ENCODE measurements at regions not wholly inside any gene's neighbourhood (a gene's known extent, or its start where the extent isn't known, plus 50 kb on each side); places are given as distances from the start of the nearest gene placed in this dataset.
"Not testable (repeated sequence)": the region's sequence is repeated elsewhere in the genome, so short reads cannot be mapped to it uniquely, and the experiment has no call there.

DNA sequence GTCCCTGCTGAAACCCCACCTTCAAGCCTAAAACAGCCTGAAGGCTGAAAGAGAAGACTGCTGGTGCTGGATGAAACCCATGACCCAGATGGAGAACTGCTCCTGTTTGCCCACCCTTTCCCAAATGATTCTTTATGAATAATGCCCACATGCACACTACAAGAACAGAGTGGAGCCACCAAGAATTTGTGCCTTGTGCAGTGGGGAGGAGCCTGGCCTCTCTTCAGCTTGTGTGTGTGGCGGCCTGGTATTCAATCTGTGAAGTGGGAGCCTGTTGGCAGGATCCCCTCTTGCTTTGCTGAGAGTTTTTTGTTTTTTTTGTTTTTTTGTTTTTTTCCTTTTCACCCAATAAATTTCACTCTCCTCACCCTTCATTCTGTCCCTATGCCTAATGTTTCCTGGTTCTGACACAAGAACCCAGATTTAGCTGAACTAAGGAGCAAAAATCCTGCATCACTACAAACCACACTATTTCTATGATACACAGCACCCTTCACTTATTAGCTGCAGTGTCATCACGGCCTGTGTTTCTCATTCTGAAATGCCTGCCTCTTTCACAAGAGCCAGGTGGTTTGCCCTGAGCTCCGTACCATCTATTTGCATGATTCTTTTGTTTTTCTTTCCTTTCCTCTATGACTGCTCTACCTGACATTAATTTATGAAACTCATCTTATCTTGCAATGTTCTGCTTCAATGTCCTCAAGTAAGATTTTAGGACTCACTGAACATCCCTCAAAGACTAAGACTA, 585.5 kb upstream of the ATXN7L3B start:
- DNase-seq (ENCODE audit: low spot score) = no peak

- no peak for DNase-seq (ENCODE audit: low spot score)
Measured at GRCh38 chr12:73964641-73965040, 573.0 kb upstream of the ATXN7L3B start.

GRCh38 chr12:73973486-73973885, 564.1 kb upstream of the ATXN7L3B start:
- no peak for DNase-seq (ENCODE audit: low spot score)

DNA sequence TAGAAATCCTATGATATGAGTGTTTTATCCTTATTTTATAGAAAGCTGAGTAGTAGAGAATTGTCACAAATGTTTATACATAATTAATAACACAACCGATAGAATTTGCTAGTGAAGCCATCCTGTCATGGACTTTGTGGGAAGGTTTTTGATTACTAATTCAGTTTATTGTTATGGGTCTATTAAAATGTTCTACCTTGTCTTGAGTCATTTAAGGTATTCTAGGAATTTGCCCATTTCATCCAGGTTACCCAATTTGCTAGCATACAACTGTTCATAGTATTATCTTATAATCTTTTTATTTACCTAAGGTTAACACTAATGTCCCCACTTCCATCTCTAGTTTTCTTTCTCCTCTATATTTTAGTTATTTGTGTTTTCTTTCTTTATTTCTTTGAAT, 553.1 kb upstream of the ATXN7L3B start:
- no peak for DNase-seq (ENCODE audit: low spot score)

DNA sequence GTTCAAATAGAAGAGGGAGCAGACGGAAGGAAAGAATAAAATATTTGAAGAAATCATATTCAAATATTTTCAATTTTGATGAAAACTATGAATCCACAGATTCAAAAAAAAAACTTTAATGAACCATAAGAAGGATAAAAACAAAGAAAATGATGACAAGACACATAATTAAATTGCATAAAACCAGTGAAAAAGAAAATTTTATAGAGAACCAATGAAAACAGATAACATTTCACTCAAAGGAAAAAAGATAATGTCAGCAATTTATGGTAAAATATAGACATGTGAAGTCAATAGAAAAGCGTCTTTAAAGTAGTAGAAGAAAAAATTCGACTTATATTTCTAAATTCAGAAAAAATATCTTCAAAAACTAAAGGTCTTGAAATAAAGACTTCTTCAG, 546.5 kb upstream of the ATXN7L3B start:
- no peak for DNase-seq (ENCODE audit: low spot score)

DNA sequence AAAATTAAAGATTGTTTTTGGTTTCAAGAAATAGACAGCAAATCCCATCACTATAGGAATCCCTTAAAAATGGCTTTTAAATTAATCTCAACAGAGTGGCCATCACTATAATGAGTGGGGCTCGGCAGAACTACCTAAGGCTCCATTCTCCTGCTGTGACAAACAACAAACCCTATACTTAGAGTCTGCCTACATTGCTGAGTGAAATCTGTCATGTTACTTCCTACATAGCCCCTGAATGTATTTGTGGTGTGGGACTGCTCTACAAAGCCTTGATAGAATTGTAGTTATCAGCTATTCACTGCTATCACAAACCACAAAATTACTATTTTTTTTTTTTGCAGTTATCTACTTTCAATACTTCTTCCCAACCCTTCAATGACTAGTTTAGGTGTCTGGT, 538.7 kb upstream of the ATXN7L3B start:
- no peak for DNase-seq (ENCODE audit: low spot score)

- no peak for DNase-seq (ENCODE audit: low spot score)
Measured at GRCh38 chr12:74015118-74015517, 522.5 kb upstream of the ATXN7L3B start.

DNA sequence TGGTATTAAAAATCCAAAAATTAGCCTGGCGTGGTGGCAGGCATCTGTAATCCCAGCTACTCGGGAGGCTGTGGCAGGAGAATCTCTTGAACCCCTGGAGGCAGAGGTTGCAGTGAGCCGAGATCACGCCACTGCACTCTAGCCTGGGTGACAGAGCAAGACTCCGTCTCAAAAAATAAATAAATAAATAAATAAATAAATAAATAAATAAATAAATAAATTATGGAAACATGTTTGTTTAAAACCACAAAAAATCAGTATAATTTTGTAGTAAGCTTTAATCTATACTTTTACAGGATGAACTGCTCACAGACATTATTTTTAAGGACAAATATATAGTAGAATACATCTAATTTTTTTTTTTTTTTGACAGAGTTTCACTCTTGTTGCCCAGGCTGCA, 521.3 kb upstream of the ATXN7L3B start:
- DNase-seq (ENCODE audit: low spot score) = not testable (repeated sequence)

- no peak for DNase-seq (ENCODE audit: low spot score)
Measured at GRCh38 chr12:74018849-74019248, 518.8 kb upstream of the ATXN7L3B start.

DNA sequence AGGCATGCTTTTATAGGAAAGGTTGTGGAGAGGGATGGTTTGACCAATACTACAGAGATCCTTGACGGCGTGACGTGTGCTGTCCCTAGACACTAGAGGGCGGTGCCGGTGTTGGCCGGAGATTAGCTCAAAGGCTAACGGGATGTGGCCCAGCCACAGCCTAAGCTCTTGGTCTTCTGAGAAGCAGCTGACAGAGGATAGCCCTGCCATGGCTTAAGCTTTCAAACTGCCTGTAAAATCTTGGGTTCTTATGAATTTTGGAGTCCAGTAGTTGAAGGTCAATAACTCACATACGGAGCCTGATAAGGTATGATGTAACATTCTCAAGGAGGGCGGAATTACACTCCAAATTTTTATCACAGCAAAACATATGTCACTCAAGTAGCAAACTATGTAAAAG, 515.7 kb upstream of the ATXN7L3B start:
- DNase-seq (ENCODE audit: low spot score) = peak; percentile 54

- DNase-seq (ENCODE audit: low spot score) = no peak
Measured at GRCh38 chr12:74031045-74031444, 506.6 kb upstream of the ATXN7L3B start.

GRCh38 chr12:74033531-74033930, 504.1 kb upstream of the ATXN7L3B start:
- no peak for DNase-seq (ENCODE audit: low spot score)

- not testable (repeated sequence) for DNase-seq (ENCODE audit: low spot score)
Measured at GRCh38 chr12:74039138-74039537, 498.5 kb upstream of the ATXN7L3B start.

DNA sequence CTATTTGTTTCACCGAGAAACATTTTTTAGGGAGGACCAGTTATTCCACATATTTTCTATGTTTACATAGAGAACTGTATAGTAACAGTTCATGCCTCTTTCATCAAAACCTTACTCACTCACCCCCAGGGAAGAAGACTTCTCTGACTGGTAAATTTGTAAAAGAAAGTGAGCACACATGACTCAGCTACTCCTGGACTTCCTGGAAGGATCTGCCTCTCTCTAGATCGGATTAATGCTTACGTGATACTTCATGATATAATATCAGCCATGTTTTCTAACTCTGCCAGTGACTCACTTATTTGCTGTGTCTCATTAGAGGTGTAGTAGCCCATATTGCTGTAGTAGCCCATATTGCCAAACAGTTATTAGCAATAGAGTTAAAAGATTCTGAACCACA, 494.3 kb upstream of the ATXN7L3B start:
- no peak for DNase-seq (ENCODE audit: low spot score)

GRCh38 chr12:74049348-74049747, 488.3 kb upstream of the ATXN7L3B start:
- no peak for DNase-seq (ENCODE audit: low spot score)

GRCh38 chr12:74051848-74052247, 485.8 kb upstream of the ATXN7L3B start:
- DNase-seq (ENCODE audit: low spot score) = no peak

DNA sequence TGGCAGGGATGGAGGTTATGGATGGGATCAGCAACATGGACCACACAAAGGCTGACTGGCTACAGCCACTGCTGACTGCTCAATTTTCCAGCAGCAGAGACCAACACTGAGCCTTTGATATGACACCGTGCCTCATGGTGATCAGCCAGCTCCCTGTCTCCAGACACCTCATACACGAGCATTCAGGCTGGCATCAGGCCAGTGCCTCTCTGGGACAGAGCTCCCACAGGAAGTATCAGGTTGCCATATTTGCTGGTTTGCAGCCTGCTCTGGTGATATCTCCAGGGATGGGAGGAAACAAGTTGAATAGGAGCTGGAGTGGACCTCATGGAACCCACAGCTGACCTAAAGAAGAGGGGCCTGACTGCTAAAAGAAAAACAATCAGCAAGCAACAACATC, 471.2 kb upstream of the ATXN7L3B start:
- DNase-seq (ENCODE audit: low spot score) = no peak

GRCh38 chr12:74071182-74071581, 466.5 kb upstream of the ATXN7L3B start:
- DNase-seq (ENCODE audit: low spot score) = no peak

DNA sequence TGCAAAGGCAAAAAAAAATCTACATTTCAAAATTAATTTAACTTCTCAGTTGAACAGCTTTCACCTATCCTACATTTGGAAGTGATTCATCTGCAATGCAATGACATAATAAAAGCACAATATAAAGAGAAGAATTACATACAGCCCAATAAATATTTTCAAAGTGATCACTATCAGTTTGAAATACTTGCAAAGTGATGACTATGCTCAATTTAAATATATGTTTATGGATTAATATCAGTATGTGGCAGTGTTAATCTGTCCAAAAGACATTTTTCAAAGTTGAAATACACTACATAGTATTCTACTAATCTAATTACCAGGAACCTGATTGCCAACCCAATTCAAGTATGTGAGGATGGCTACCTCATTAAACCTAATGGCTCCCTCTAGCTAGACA, 460.7 kb upstream of the ATXN7L3B start:
- DNase-seq (ENCODE audit: low spot score) = no peak

DNA sequence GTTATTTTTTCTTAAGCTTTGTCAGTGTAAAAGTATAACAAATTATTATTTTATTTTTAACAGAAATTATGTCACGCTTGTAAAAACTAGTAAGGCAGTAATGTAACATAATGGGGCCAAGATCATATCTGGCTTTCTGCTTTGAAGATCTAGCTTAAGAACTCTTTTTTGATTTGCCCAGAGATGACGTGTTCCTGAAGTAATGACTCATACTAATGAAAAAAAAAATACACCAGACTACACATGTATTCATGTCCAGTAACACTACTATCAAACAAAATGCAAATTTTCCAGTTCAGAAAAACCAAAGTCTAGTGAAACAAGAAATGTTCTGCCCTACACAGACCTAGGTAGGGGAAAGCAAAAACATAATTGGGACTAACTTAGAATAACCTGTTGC, 432.2 kb upstream of the ATXN7L3B start:
- DNase-seq (ENCODE audit: low spot score) = no peak

DNA sequence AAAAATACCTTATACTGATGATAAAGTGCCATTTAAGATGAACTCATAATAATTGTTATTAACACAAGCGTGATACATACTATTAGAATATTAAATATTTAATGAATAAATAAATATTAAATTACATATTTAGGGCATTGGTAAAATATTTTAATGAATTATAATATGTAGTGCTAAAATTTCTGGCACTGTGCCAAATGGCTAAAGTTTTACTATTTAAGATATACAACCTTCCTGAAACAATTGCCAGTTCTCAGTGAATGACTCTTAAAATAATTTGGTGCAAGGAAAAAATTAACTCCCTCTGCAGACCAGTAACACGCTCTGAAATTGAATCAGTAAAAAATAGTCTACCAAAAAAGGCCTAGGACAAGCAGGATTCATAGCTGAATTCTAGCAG, 428.9 kb upstream of the ATXN7L3B start:
- DNase-seq (ENCODE audit: low spot score) = no peak

DNA sequence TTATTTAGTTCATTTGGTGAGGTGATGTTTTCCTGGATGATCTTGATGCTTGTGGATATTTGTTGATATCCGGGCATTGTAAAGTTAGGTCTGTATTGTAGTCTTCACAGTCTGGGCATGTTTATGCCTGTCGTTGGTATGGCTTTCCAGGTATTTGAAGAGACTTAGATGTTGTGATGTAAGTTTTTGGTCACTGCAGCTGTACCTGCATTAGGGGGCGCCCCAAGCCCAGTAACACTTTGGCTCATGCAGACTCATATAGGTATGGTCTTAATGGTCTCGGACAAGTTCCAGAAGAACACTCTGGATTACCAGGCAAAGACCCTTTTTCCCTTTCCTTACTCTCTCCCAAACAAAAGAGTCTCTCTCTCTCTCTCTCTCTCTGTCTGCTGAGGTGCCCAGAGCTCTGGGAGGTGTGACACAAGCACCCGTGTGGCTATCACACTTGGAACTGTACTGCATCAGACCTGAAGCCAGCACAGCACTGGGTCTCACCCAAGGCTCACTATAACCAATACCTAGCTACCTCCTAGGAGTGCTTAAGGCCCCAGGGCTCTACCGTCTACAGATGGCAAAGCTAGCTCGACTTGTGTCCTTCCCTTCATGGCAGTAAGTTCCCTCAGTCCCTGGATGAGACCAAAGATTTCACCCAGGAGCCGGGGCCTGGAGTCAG, 425.8 kb upstream of the ATXN7L3B start:
- DNase-seq (ENCODE audit: low spot score) = peak; percentile 31

DNA sequence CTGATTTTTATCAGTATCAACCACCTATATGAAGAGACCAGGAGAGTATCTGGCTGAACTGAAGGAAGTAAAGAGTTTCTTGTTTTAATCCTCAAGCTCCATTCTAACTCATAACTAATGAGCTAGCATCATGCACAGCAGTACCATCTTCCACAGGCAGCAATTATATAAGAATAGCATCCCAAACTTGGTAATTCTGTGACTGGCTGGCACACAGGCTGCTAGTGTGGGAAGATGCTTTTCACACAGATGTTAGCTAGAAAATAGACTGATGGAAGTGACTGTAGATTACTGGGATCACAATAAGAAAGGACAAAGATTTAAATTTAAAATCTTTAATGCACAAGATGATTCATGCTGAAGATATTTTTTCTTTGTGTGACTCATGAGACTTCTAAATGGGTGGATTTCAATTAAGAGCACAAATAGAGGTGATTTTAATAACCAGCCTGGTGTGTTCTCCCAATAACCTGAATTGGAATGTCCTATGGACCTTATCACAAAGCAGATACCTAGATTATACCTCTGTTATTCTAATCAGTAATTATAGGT, 417.7 kb upstream of the ATXN7L3B start:
- DNase-seq (ENCODE audit: low spot score) = no peak

DNA sequence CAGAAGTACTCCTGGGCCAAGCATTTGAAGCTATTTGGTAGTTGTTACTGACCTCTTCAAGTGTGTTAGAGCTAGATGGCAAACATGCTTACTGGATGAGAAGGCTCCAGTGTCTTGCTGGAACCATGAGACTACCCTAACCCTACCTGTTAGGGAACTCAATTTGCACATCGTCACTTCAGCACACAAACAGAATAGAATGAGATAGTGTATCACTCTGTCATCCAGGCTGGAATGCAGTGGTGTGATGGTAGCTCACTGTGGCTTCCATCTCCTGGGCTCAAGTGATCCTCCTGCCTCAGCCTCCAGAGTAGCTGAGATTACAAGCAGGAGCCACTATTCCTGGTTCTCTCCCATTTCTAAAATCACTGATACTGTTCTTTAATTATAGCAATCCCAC, 417.0 kb upstream of the ATXN7L3B start:
- no peak for DNase-seq (ENCODE audit: low spot score)
